ENCODE measurements at regions not wholly inside any gene's neighbourhood (a gene's known extent, or its start where the extent isn't known, plus 50 kb on each side); places are given as distances from the start of the nearest gene placed in this dataset.

DNA sequence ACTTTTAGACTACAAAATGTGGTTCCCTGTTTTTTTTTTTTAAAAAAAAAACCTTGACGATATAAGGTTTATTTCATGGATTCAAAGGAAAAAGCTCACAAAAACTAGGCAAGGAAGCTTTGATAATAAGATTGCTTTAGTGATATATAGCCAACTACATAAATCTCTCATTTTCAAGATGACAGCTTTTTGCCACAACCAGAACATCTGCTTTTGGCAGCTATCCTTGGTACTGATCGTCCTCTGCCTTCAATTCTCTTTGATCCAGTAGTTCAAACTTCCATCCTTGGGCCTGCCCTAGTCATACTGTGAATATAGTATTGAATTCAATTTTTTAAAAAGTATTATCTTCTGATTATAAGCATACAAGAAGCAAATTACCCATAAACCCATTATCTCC is 72.9 kb upstream of the CD53 start:
- TF ChIP-seq POLR2A (IDR thresholded peaks at IDR 0.05), result no peak
- TF ChIP-seq, protein P1, sequence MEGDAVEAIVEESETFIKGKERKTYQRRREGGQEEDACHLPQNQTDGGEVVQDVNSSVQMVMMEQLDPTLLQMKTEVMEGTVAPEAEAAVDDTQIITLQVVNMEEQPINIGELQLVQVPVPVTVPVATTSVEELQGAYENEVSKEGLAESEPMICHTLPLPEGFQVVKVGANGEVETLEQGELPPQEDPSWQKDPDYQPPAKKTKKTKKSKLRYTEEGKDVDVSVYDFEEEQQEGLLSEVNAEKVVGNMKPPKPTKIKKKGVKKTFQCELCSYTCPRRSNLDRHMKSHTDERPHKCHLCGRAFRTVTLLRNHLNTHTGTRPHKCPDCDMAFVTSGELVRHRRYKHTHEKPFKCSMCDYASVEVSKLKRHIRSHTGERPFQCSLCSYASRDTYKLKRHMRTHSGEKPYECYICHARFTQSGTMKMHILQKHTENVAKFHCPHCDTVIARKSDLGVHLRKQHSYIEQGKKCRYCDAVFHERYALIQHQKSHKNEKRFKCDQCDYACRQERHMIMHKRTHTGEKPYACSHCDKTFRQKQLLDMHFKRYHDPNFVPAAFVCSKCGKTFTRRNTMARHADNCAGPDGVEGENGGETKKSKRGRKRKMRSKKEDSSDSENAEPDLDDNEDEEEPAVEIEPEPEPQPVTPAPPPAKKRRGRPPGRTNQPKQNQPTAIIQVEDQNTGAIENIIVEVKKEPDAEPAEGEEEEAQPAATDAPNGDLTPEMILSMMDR (IDR thresholded peaks at IDR 0.05), result no peak
